ENCODE measurements at regions not wholly inside any gene's neighbourhood (a gene's known extent, or its start where the extent isn't known, plus 50 kb on each side); places are given as distances from the start of the nearest gene placed in this dataset.

DNA sequence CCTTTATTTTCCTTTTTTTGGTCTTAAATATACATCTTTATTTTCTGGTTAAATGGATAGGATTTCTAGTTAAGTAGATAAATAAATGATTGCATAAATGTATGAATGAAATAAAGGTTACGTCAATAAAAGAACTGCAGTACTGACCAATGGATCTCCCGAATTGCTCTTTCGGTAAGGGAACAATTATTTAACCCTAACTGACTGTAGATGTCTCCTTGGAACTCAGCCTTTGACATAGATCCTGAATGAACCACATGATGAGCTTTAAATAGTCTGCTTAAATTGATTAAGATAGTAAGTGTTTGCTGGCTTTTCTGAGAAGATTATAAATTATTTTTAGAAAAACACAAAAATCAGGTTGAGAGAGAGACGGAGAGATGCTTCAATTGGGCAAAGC, 391.0 kb upstream of the SYT1 start:
- FAIRE-seq (no peak), DNase-seq (ENCODE audit: insufficient read length, low spot score) (no peak)

DNA sequence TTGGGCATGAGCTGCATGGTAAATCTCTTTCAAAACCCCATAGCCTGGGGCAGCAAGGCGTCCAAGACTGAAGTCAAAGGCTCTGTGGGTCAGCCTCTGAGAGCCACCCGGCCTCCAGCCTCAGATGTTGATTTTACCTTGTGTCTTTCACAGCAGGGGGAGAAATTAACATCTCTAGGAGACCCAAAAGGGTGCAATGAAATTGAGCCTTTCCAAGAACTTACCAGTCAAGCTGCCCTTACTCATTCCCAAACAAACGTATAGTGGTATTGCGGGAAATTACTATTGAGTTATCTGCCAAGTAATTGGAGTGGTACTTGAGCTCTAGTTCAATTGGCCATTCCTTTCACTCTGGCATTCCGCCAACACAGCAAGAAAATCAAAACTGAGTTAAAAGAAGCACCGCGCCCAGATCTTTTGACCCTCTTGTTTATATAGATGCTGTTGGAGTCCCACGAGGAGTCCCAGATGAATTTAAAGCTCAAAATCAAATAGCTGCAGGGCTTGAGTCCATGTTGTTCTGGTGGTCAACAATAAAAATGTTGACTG, 380.7 kb upstream of the SYT1 start:
- DNase-seq (ENCODE audit: insufficient read length, low spot score) = no peak

DNA sequence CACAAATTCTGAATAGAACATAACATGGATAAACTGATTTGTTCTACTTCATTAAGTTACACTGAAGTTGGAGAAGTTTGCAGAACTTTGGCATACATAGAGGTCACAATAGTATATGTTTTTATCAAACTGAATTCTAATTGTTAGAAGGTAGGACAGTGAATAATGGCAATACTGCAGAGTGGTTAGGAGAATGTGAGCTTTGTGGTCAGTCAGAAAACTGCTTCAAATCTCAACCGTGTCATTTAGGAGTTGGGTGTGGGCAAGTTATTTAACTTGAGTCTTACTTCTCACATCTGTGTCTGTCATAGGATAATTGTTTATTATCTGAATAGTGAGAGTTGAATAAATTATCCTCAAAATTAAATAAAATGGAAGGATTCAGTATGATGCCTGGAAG, 374.6 kb upstream of the SYT1 start:
- no peak for DNase-seq (ENCODE audit: insufficient read length, low spot score)
- FAIRE-seq = no peak

More for the DNA sequence above, 380.7 kb upstream of the SYT1 start:
- no peak for FAIRE-seq

DNA sequence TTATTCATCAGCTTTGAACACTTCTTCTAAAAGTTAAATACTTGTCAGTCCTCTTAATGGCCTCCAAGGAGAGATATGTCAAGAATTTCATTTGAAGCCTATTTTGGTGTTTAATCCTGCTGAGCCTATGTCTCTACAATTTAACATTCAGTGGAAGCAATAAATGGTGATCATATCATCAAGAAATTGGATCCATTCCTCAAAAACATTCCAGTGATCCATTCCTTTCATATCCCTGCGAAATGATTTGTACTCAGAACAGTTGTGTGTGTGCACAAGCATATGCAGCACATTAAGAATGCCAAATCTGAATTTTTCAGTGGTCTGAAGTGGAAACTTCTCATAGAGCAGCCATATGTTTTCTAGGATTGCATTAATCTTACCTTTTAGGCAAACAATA, 373.7 kb upstream of the SYT1 start:
- DNase-seq (ENCODE audit: insufficient read length, low spot score) (no peak), FAIRE-seq (no peak)

DNA sequence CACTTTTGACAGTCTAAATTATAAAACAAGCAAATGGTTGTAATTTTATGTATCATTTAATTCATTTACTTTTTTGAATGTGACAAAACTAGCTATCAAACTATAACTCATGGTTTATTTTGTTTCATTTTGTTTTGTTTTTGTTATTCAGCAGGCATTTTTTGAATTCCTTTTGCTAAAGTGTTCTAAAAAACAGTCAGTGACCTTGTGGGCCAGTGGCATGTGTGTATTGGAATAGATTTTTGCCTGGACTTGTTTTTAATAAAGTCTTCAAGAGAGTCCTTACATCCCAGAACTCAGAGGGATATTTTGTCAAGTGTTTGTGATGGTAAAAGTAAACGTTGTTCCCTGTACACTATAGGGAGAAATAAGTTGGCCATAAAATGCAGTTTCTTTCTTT, 369.7 kb upstream of the SYT1 start:
- FAIRE-seq = no peak

GRCh38 chr12:78501825-78502224, 362.7 kb upstream of the SYT1 start:
- peak; percentile 4 for FAIRE-seq
- no peak for DNase-seq (ENCODE audit: insufficient read length, low spot score)

More for the DNA sequence above, 369.7 kb upstream of the SYT1 start:
- DNase-seq (ENCODE audit: insufficient read length, low spot score) = no peak

- DNase-seq (ENCODE audit: insufficient read length, low spot score) (no peak), FAIRE-seq (no peak)
These were observed 345.2 kb upstream of the SYT1 start for GRCh38 chr12:78519422-78519821.

DNA sequence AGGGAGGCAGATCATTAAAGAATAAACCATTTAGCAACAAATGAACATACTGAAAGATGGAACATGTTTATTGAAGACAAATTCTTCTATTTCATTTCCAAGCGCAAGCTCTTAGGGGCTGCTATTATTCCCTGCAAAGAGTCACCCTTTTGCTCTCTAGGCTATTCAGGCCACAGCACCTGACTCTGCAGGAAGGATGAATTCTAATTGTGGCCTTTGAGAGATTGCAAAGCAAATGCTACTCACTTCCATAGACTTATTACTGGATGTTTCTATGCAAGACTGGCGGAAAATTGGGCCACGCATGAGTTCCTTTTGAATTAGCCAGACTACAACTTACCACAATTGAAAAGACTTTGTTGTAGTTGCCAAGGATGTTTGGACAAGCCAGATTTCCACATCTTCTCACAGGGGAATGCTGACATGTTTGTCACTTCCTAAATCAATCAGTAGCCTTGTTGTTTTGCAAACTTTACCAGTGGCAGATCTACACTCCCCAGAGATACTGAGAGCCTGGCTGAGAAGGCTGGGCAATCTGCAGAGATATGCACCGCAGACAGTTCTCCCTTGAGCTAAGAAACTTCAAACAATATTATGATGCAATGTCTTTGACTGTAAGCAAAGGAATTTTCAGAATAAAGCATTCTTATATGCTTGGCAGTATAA, 334.3 kb upstream of the SYT1 start:
- FAIRE-seq (no peak), DNase-seq (ENCODE audit: insufficient read length, low spot score) (no peak)

- FAIRE-seq (no peak), DNase-seq (ENCODE audit: insufficient read length, low spot score) (no peak)
These were observed 332.6 kb upstream of the SYT1 start for GRCh38 chr12:78531831-78532458.

DNA sequence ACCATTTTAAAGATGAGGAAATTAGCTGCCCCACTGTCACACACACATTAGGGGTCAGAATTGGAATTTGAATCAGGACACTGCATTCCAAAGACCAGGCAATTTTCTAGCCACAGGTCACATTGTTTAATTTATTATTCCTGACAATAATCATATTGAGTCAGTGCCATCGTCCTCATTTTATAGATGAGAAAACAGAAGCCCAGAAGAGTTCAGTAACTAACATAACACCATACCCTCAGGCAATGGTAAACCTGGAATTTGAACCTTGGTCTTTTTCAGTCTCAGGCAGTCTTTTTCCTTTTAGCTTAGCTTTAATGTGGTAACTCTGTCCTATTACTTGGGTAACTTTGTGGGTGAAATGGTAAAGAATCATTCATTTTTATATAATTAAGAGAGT, 330.3 kb upstream of the SYT1 start:
- DNase-seq (ENCODE audit: insufficient read length, low spot score) (no peak), FAIRE-seq (no peak)

- FAIRE-seq (no peak), DNase-seq (ENCODE audit: insufficient read length, low spot score) (no peak)
These were observed 323.8 kb upstream of the SYT1 start for GRCh38 chr12:78540606-78541336.

DNA sequence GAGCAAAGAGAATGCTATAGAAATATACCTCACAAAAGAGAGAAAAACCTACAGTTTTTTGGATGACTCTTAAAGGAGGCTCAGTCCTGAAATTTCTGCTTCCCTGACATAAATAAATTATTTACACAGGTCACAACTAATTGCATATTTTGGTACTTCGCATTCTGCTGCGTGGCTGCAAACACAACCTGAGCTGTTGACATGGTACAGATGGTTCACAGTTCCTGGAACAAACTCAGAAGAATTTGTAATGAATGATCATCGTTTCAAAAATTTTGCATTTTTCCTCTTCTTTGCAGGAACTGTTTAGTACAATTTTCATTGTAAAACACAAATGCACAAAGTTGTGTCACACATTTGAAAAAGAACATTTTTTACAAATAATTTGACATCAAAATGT, 313.7 kb upstream of the SYT1 start:
- FAIRE-seq (no peak), DNase-seq (ENCODE audit: insufficient read length, low spot score) (no peak)

DNA sequence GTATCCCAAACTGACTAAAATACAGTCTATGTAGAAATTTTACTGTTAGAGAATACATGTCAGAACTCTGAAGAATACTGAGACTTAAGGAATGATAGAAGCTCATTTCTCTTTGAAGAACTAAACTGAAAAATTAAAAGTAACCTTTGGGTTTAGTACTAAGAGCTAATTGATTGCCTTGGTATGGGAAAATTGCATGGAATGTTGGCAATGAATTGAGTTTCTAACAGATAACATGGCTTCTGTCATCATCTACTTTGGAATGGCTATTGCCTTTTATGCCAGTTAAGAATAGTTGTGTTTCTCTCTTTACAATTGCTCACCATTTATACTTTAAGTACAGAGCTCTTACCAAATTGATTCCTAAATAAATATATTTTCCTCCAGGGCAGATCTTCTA, 308.8 kb upstream of the SYT1 start:
- FAIRE-seq (no peak), DNase-seq (ENCODE audit: insufficient read length, low spot score) (no peak)

- FAIRE-seq (no peak), DNase-seq (ENCODE audit: insufficient read length, low spot score) (no peak)
These were observed 307.9 kb upstream of the SYT1 start for GRCh38 chr12:78556651-78557050.

GRCh38 chr12:78559416-78559815, 305.2 kb upstream of the SYT1 start:
- DNase-seq (ENCODE audit: insufficient read length, low spot score) (no peak), FAIRE-seq (no peak)

DNA sequence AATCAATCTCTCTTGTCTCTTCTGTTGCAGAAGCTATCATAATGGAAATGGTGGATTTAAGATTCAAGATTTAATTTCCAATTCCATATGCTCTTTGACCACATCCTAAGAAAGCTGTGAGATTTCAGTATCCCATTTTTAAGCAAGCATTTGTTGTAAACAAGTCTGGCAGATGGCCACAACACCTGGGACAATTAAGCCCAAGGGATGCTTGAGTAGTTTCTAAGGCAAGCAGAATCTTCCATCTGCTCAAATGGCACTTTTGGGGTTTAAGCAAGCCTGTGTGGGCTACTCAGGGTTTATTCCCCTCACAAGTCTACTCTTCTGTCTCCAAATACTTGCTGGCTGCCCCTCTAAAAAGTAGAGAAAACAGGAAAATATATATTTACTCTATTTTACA, 304.7 kb upstream of the SYT1 start:
- FAIRE-seq (no peak), DNase-seq (ENCODE audit: insufficient read length, low spot score) (no peak)

DNA sequence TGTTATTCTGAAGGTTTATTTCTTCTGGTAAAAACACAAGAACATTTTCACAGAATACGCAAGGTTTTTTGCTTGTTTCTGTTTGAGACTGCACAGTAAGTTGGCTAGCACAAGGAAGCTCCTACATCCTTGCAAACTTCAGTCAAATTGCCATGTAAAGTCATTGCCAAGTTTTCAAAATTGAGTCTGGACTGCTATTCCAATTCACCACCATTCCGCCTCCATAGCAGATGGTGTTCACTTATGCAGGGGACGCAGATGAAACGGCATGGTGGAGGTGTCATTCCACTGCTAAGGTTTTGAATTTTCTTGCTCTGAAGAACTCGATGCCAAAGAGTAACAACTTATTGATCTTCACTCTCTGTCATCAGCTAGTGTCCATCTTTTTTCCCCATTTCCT, 303.9 kb upstream of the SYT1 start:
- no peak for DNase-seq (ENCODE audit: insufficient read length, low spot score)
- no peak for FAIRE-seq

GRCh38 chr12:78562368-78563205, 302.0 kb upstream of the SYT1 start:
- FAIRE-seq = no peak
- no peak for DNase-seq (ENCODE audit: insufficient read length, low spot score)

- FAIRE-seq = no peak
- no peak for DNase-seq (ENCODE audit: insufficient read length, low spot score)
These were observed 300.7 kb upstream of the SYT1 start for GRCh38 chr12:78563826-78564225.

- DNase-seq (ENCODE audit: insufficient read length, low spot score) = no peak
- no peak for FAIRE-seq
These were observed 298.1 kb upstream of the SYT1 start for GRCh38 chr12:78566456-78566855.

Data from HTR-8/SVneo (cell line).